ENCODE measurements at regions not wholly inside any gene's neighbourhood (a gene's known extent, or its start where the extent isn't known, plus 50 kb on each side); places are given as distances from the start of the nearest gene placed in this dataset.

DNA sequence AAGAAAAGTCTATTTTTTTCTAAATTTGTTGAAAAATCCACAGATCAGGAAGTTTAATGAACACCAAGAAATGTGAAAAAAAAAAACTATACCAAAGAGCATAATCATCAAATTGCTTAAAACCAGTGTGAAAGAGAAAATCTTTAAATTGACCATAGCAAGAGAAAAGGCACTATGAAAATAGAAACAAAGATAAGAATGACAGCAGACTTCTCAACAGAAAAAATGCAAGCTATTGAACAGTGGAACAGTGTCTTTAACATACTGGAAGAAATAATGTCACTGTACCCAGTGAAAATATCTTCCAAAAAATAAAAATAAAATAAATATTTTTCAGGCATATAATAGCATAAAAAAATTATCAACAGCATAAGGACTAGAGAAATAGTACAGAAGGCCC is 243.0 kb upstream of the GJB5 start:
- intact Hi-C loops (cut with micrococcal nuclease): no loop called here
- CTCF ChIA-PET (ENCODE audit: low intra/inter-chr PET ratio): no interaction called here
- Histone ChIP-seq H3K79me2 (ENCODE audit: control insufficient read depth, insufficient read depth, low read length) (no peaks in the 10 kb centered on the region), H3K4me1 (replicated peaks in 1 of 2; ENCODE audit: control insufficient read depth in 2 of 2, insufficient read depth in 2 of 2, low read length in 2 of 2) (no peaks in the 10 kb centered on the region), H3K4me3 (no peak overlapping the region), H3K27me3 (ENCODE audit: control insufficient read depth in 2 of 2, insufficient read depth in 2 of 2, low read length in 2 of 2) (no peaks in the 10 kb centered on the region), H4K20me1 (replicated peaks; ENCODE audit: control insufficient read depth, insufficient read depth, low read length) (no peaks in the 10 kb centered on the region), H3K36me3 (ENCODE audit: control insufficient read depth, insufficient read depth, low read length) (no peaks in the 10 kb centered on the region), H3K9me1 (ENCODE audit: control insufficient read depth, insufficient read depth, low read length) (no peaks in the 10 kb centered on the region), H3K9ac (ENCODE audit: insufficient read depth in 1 of 2, low read depth in 2 of 2, low read length in 2 of 2) (no peak overlapping the region), H2AFZ (ENCODE audit: low read depth, low read length) (no peak overlapping the region), H3K9me3 (replicated peaks; ENCODE audit: control insufficient read depth, insufficient read depth, low read depth, low read length) (no peaks in the 10 kb centered on the region; the same call in 1 of the 2 replicates), H3K27ac (ENCODE audit: extremely low read depth, low read depth, low read length) (no peak overlapping the region), H3K4me2 (ENCODE audit: insufficient read depth, low read length) (no peak overlapping the region)
- no peak for FAIRE-seq
- POLR2A ChIA-PET: interaction anchor here (0.8 to 1.0 kb wide), 2 partner anchors 16 to 19 kb away, joined by 3 to 5 read pairs; no protein-coding TSS in a partner anchor
- no peak for DNase-seq (ENCODE audit: extremely low read depth in 1 of 4, low spot score in 3 of 4)
- no TSS peak for BruUV-seq (replicated peaks)
- TF ChIP-seq CBX5 (IDR thresholded peaks at IDR 0.05; ENCODE audit: borderline replicate concordance, low read depth) (peak; percentile 90), MAFF (IDR thresholded peaks at IDR 0.05; ENCODE audit: low read length) (peak; percentile 34; the same call in 1 of the 2 replicates), BRD9 (IDR thresholded peaks at IDR 0.05; ENCODE audit: low read depth, partially characterized antibody) (no peak), PHB2 (IDR thresholded peaks at IDR 0.05; ENCODE audit: low read depth) (no peak), TRIM24 (IDR thresholded peaks at IDR 0.05) (peak in 1 of 2 experiments; percentile 57; a peak in 2 of 4 replicates), CBX3 (IDR thresholded peaks at IDR 0.05; ENCODE audit: borderline replicate concordance in 1 of 2, low read length in 2 of 2) (peak in 1 of 2 experiments; percentile 89; a peak in 2 of 3 replicates), ZNF124 (CRISPR knock-in tag; IDR thresholded peaks at IDR 0.05) (no peak), TRIM28 (IDR thresholded peaks at IDR 0.05) (peak; percentile 98), MAFG (tag; conservative IDR thresholded peaks at IDR 0.05) (0 out of 2 replicates have a peak, but pooled peaks have one; percentile 25), ZNF212 (CRISPR knock-in tag; IDR thresholded peaks at IDR 0.05) (no peak), ZNF79 (CRISPR knock-in tag; IDR thresholded peaks at IDR 0.05; ENCODE audit: low read depth) (no peak), ZNF316 (IDR thresholded peaks at IDR 0.05) (peak; percentile 32; the same call in 1 of the 2 replicates), MAFK (IDR thresholded peaks at IDR 0.05; ENCODE audit: low read length) (peak; percentile 26; the same call in 1 of the 2 replicates)
- TF ChIP-seq, protein P1, sequence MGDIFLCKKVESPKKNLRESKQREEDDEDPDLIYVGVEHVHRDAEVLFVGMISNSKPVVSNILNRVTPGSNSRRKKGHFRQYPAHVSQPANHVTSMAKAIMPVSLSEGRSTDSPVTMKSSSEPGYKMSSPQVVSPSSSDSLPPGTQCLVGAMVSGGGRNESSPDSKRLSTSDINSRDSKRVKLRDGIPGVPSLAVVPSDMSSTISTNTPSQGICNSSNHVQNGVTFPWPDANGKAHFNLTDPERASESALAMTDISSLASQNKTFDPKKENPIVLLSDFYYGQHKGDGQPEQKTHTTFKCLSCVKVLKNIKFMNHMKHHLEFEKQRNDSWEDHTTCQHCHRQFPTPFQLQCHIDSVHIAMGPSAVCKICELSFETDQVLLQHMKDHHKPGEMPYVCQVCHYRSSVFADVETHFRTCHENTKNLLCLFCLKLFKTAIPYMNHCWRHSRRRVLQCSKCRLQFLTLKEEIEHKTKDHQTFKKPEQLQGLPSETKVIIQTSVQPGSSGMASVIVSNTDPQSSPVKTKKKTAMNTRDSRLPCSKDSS (IDR thresholded peaks at IDR 0.05; ENCODE audit: low read depth, partially characterized antibody): peak; percentile 31
- in situ Hi-C loops (cut with MboI): no loop called here
- ATAC-seq: no peak

Measured in K562 (cell line).